OCI-LY7 (cell line): ENCODE measurements at regions not wholly inside any gene's neighbourhood (a gene's known extent, or its start where the extent isn't known, plus 50 kb on each side); places are given as distances from the start of the nearest gene placed in this dataset.

Experiments
- BruUV-seq: library from RNA; stranded (reverse); fragments of 400-500 nt; replicated peaks from 2 replicates; lab custom pipeline; 2021; lab: Mats Ljungman, UMichigan
- CTCF ChIA-PET: fragments of 300-600 bp; sonication (Branson Sonifier 250); formaldehyde crosslinking; loops from one replicate; lab custom pipeline; 2022; ENCODE audit warnings: antibody characterized with exemption; ENCODE audit not compliant: unreplicated experiment; lab: Charles Lee
- POLR2A ChIA-PET: fragments of 300-600 bp; sonication (Branson Sonifier 250); formaldehyde crosslinking; loops from one replicate; lab custom pipeline; 2022; ENCODE audit warnings: antibody characterized with exemption; lab: Charles Lee
- DNase-seq: peaks from one replicate; pipeline ENCODE4 v3.0.0-alpha.2; 2015; ENCODE audit warnings: low spot score
- H2AFZ ChIP-seq: fragments of 200-600 bp; sonication (generic), shearing (Covaris generic); 2 replicates; pipeline ENCODE4 v1.6.1; 2014; ENCODE audit warnings: mild to moderate bottlenecking, antibody characterized with exemption, low read length, moderate library complexity
- H3K27ac ChIP-seq: fragments of 200-600 bp; sonication (generic); 2 replicates; pipeline ENCODE4 v1.5.1; 2014; ENCODE audit warnings: mixed run types, low read depth, mild to moderate bottlenecking, moderate library complexity, low read length, inconsistent platforms; ENCODE audit not compliant: poor library complexity, severe bottlenecking
- H3K36me3 ChIP-seq: fragments of 200-600 bp; sonication (generic); 2 replicates; pipeline ENCODE4 v1.6.1; 2014; ENCODE audit warnings: mild to moderate bottlenecking, antibody characterized with exemption, low read length, moderate library complexity, mixed read lengths; ENCODE audit not compliant: insufficient read depth
- H3K4me1 ChIP-seq: fragments of 200-600 bp; sonication (generic); 2 replicates; pipeline ENCODE4 v1.5.1; 2014; ENCODE audit warnings: mild to moderate bottlenecking, low read length; ENCODE audit not compliant: insufficient read depth, poor library complexity, severe bottlenecking
- H3K4me2 ChIP-seq: fragments of 200-600 bp; sonication (generic); 2 replicates; pipeline ENCODE4 v1.6.1; 2014; ENCODE audit warnings: mild to moderate bottlenecking, low read length
- H3K4me3 ChIP-seq: fragments of 200-600 bp; sonication (generic); 2 replicates; pipeline ENCODE4 v1.5.1; 2014; ENCODE audit warnings: mild to moderate bottlenecking, low read depth, low read length; ENCODE audit not compliant: poor library complexity, severe bottlenecking
- H3K79me2 ChIP-seq: fragments of 200-600 bp; sonication (generic); 2 replicates; pipeline ENCODE4 v1.6.1; 2016; ENCODE audit warnings: low read depth, mild to moderate bottlenecking, low read length, moderate library complexity, mixed read lengths; ENCODE audit not compliant: insufficient read depth
- H3K9me2 ChIP-seq: fragments of 200-600 bp; sonication (generic); 2 replicates; pipeline ENCODE4 v1.6.1; 2016; ENCODE audit warnings: mild to moderate bottlenecking, low read length, mixed read lengths; ENCODE audit not compliant: insufficient read depth
- H3K9me3 ChIP-seq: fragments of 200-600 bp; sonication (generic); 2 replicates; pipeline ENCODE4 v1.6.1; 2014; ENCODE audit warnings: mild to moderate bottlenecking, mixed run types, low read length, mixed read lengths
- H4K20me1 ChIP-seq: fragments of 200-600 bp; sonication (generic); 2 replicates; pipeline ENCODE4 v1.6.1; 2014; ENCODE audit warnings: mild to moderate bottlenecking, antibody characterized with exemption, low read length, moderate library complexity, mixed read lengths; ENCODE audit not compliant: insufficient read depth
- CTCF ChIP-seq: fragments of 200-600 bp; sonication (generic); conservative IDR thresholded peaks from 2 replicates; pipeline ENCODE4 v1.5.1; 2014; ENCODE audit warnings: mild to moderate bottlenecking, antibody characterized with exemption, low read length, moderate library complexity, mixed read lengths
- EZH2phosphoT487 ChIP-seq: fragments of 200-600 bp; sonication (generic); IDR thresholded peaks from 2 replicates; pipeline ENCODE4 v1.6.1; 2018; ENCODE audit warnings: low read depth, borderline replicate concordance, mild to moderate bottlenecking, mixed run types, antibody characterized with exemption, low read length, moderate library complexity, mixed read lengths
- intact Hi-C: fragments of 100-400 bp; cut with micrococcal nuclease; formaldehyde crosslinking; loops from one replicate; pipeline ENCODE4 v1.10.0; 2022; ENCODE audit not compliant: unreplicated experiment

GRCh38 chr20:22495789-22496188 is 88.6 kb downstream of the FOXA2 start:
- Histone ChIP-seq H3K9me3 (no peaks in the 10 kb centered on the region), H3K27ac (no peak overlapping the region), H3K36me3 (no peaks in the 10 kb centered on the region), H3K79me2 (no peaks in the 10 kb centered on the region), H3K4me3 (no peak overlapping the region), H3K4me2 (no peak overlapping the region), H2AFZ (no peak overlapping the region), H3K4me1 (no peaks in the 10 kb centered on the region), H3K9me2 (no peaks in the 10 kb centered on the region), H4K20me1 (no peaks in the 10 kb centered on the region)
- POLR2A ChIA-PET, result no interaction called here
- CTCF ChIA-PET, result no interaction called here
- intact Hi-C loops, result no loop called here
- TF ChIP-seq CTCF (no peak), EZH2phosphoT487 (no peak)
- no TSS peak for BruUV-seq
- DNase-seq, result no peak

DNA sequence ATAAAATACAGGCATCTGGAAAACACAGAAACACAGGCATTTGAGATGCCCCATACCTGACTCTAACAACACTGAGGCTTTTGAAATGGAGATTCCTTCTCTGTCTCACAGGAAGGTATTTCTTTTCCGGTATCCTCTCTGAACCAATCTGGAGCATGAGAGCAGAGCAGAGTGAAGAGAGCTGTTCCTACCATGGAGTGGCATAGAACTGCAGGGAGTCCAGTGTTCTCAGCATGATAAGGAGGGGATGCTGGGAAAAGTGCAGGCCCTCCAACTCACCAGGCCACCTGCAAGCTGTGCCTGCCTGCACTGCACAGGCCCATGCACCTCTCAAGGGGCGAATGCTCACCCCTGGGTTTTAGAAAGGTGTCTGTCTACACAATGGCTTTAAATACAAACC is 89.2 kb downstream of the FOXA2 start:
- ChIA-PET CTCF (no interaction called here), POLR2A (no interaction called here)
- intact Hi-C loops, result no loop called here

DNA sequence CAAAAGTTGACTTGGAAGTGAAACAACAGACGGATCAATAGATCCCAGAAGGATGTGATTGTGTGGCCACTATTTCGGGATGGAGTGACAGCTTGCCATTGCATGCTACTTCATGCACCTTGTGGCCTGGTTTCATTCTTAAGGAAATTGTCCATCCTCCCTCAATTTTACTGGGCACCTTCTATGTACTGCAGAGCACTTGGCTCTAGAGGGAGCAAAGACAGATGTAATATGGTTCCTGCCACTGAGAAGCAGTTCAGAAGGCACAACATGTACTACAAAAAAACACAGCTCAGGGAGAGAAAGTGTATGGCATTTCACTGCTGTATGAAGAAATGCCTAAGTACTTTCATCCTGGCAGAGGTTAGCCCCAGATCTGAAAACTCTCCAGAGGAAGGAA is 91.9 kb downstream of the FOXA2 start:
- no TSS peak for BruUV-seq
- TF ChIP-seq CTCF, result no peak
- no peak for TF ChIP-seq EZH2phosphoT487
- H2AFZ ChIP-seq, result no peak overlapping the region
- H3K36me3 ChIP-seq, result no peaks in the 10 kb centered on the region
- POLR2A ChIA-PET, result no interaction called here
- no peak overlapping the region for H3K4me2 ChIP-seq
- intact Hi-C loops, result no loop called here
- no peaks in the 10 kb centered on the region for H3K4me1 ChIP-seq
- no peak overlapping the region for H3K27ac ChIP-seq
- CTCF ChIA-PET, result no interaction called here
- DNase-seq, result no peak
- no peaks in the 10 kb centered on the region for H3K79me2 ChIP-seq
- no peaks in the 10 kb centered on the region for H3K9me3 ChIP-seq
- no peaks in the 10 kb centered on the region for H3K9me2 ChIP-seq
- H4K20me1 ChIP-seq, result no peaks in the 10 kb centered on the region
- no peak overlapping the region for H3K4me3 ChIP-seq

More for the DNA sequence above, 89.2 kb downstream of the FOXA2 start:
- BruUV-seq, result no TSS peak
- Histone ChIP-seq H3K9me3 (no peaks in the 10 kb centered on the region), H3K36me3 (no peaks in the 10 kb centered on the region), H3K4me1 (no peaks in the 10 kb centered on the region), H3K27ac (no peak overlapping the region), H4K20me1 (no peaks in the 10 kb centered on the region), H3K4me2 (no peak overlapping the region), H3K9me2 (no peaks in the 10 kb centered on the region), H3K4me3 (no peak overlapping the region), H2AFZ (no peak overlapping the region), H3K79me2 (no peaks in the 10 kb centered on the region)
- DNase-seq, result no peak
- TF ChIP-seq CTCF (no peak), EZH2phosphoT487 (no peak)
